ENCODE measurements at regions not wholly inside any gene's neighbourhood (a gene's known extent, or its start where the extent isn't known, plus 50 kb on each side); places are given as distances from the start of the nearest gene placed in this dataset.
"Not testable (repeated sequence)": the region's sequence is repeated elsewhere in the genome, so short reads cannot be mapped to it uniquely, and the experiment has no call there.

DNA sequence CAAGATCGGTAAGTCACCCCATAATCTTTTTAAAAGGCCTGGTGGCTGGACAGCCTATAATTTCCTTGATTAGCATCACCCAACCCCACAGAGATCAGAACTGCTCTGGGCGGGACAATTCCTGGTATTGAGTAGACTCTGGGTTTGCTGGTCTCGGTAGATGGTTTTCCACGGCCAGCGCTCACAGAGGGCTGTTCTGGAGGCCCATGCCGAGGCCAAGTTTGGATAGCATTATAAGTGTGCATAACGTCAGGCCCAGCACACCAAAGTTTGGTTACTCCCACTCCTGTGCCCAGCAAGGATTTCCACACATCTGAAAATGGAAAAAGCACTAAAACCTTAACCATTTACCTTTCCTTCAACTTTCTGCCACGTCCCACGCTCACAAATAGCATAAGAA, 104.7 kb upstream of the RREB1 start:
- ATAC-seq (no peak), DNase-seq (ENCODE audit: low spot score in 2 of 2) (no peak)

DNA sequence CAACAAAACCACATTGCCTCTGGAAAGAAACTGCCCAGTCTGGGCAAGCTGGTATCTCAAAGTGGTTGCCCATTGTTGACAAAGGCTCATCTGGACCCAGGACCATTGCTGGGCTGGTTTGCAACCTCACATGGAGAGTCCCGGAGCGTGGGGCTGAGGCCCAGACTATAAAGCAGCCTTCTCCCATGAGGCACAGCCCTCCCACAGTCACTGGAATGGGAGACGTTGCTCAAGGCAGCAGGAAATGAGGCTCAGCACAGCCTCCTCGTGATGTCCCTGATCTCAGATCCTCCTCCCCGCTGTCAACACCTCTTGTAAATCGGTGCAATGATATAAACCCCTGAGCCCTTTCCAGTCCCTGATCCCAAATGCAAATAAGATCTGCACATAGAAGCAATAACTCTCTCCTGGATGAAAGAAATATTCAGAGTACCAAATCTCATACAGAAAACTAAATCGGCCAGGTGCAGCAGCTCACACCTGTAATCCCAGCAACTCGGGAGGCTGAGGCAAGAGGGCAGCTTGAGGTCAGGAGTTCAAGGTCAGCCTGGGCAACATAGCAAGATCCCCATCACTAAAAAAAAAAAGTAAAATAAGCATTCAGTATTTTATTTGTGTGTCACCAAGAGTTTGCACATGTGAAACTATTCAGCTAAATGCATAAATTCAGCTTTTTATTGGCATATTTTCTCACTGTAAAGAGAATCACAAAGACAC, 103.0 kb upstream of the RREB1 start:
- ATAC-seq, result no peak
- Mint-ChIP-seq H3K27ac (no peak overlapping the region), H3K4me3 (no peak overlapping the region), H3K36me3 (no peaks in the 10 kb centered on the region), H3K4me1 (no peaks in the 10 kb centered on the region), H3K9me3 (no peaks in the 10 kb centered on the region)
- DNase-seq (ENCODE audit: low spot score in 2 of 2), result no peak

More for the DNA sequence above, 104.7 kb upstream of the RREB1 start:
- Mint-ChIP-seq H3K4me1 (no peaks in the 10 kb centered on the region), H3K4me3 (no peak overlapping the region), H3K36me3 (no peaks in the 10 kb centered on the region), H3K27ac (no peak overlapping the region), H3K9me3 (no peaks in the 10 kb centered on the region)

GRCh38 chr6:7006515-7007191, 101.1 kb upstream of the RREB1 start:
- no peaks in the 10 kb centered on the region for H3K4me1 Mint-ChIP-seq
- H3K27ac Mint-ChIP-seq, result no peak overlapping the region
- ATAC-seq (peak; percentile 52), DNase-seq (ENCODE audit: low spot score in 2 of 2) (no peak)
- no peaks in the 10 kb centered on the region for H3K9me3 Mint-ChIP-seq
- no peak overlapping the region for H3K4me3 Mint-ChIP-seq
- no peaks in the 10 kb centered on the region for H3K36me3 Mint-ChIP-seq

DNA sequence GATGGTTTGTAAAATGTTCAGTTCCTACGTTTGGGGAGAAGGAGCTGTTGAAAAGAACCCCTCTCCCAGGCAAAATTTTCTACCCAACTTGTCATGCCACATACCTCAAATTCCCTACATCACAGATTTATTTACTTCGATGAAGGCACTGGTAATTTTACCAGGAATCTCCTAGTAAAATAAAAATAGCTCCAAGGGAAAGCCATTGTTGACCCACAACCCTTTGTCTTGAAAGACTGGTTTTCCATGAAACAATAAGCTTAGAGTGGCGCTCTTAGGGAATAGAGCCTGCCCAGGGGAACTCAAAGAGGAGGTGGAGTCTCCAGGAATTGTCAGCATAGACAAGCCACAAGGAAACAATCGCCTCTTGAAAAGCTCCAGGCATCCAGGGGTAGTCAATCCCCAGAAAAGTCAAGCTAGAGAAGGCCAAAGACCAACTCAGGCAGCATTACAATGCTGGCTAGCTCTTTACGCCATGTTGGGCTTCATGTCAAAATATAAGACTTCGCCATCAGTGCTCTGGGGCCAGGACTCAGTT, 99.2 kb upstream of the RREB1 start:
- no peak for DNase-seq (ENCODE audit: low spot score in 2 of 2)
- Mint-ChIP-seq H3K4me1 (no peaks in the 10 kb centered on the region), H3K27ac (no peak overlapping the region), H3K4me3 (no peak overlapping the region), H3K36me3 (no peaks in the 10 kb centered on the region), H3K9me3 (no peaks in the 10 kb centered on the region)
- no peak for ATAC-seq

DNA sequence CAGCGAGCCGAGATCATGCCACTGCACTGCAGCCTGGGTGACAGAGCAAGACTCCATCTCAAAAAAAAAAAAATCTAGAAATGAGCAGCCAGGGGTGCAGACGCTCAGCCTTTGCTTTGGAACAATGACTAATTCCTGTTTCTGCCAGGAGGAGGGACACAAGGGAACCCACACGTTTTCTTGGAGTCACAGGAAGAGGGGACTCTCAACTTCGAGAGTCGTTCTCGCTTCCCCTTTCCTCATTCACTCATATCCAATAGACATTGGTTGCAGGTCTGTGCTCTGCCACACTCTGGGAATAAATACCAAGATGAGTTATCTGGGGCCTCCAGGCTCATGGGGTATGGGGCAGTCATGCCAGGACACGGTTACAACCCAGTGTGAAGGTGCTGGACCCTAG, 91.5 kb upstream of the RREB1 start:
- no peak overlapping the region for H3K27ac Mint-ChIP-seq
- DNase-seq (ENCODE audit: low spot score in 2 of 2) (no peak), ATAC-seq (no peak)
- no peaks in the 10 kb centered on the region for H3K36me3 Mint-ChIP-seq
- no peak overlapping the region for H3K4me3 Mint-ChIP-seq
- H3K9me3 Mint-ChIP-seq, result no peaks in the 10 kb centered on the region
- H3K4me1 Mint-ChIP-seq, result no peaks in the 10 kb centered on the region

GRCh38 chr6:7021301-7021700, 86.5 kb upstream of the RREB1 start:
- Mint-ChIP-seq H3K4me3 (no peak overlapping the region), H3K4me1 (no peaks in the 10 kb centered on the region), H3K36me3 (no peaks in the 10 kb centered on the region), H3K9me3 (no peaks in the 10 kb centered on the region), H3K27ac (no peak overlapping the region)
- ATAC-seq, result no peak
- DNase-seq (ENCODE audit: low spot score in 2 of 2), result no peak

GRCh38 chr6:7025861-7026260, 81.9 kb upstream of the RREB1 start:
- Mint-ChIP-seq H3K36me3 (no peaks in the 10 kb centered on the region), H3K4me3 (no peak overlapping the region), H3K27ac (no peak overlapping the region), H3K9me3 (no peaks in the 10 kb centered on the region), H3K4me1 (no peaks in the 10 kb centered on the region)
- ATAC-seq (no peak), DNase-seq (ENCODE audit: low spot score in 2 of 2) (no peak)

- H3K9me3 Mint-ChIP-seq; H3K4me3 Mint-ChIP-seq; ATAC-seq; H3K27ac Mint-ChIP-seq; H3K4me1 Mint-ChIP-seq; H3K36me3 Mint-ChIP-seq; DNase-seq (ENCODE audit: low spot score in 2 of 2): not testable (repeated sequence)
Measured at GRCh38 chr6:7028963-7029362, 78.8 kb upstream of the RREB1 start.

DNA sequence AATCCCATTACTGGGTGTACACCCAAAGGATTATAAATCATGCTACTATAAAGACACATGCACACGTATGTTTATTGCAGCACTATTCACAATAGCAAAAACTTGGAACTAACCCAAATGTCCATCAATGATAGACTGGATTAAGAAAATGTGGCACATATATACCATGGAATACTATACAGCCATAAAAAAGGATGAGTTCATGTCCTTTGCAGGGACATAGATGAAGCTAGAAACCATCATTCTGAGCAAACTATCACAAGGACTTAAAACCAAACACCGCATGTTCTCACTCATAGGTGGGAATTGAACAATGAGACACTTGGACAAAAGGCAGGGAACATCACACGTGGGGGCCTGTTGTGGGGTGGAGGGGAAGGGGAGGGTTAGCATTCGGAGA, 76.8 kb upstream of the RREB1 start:
- DNase-seq (ENCODE audit: low spot score in 2 of 2); H3K27ac Mint-ChIP-seq; H3K36me3 Mint-ChIP-seq; H3K9me3 Mint-ChIP-seq; H3K4me3 Mint-ChIP-seq; H3K4me1 Mint-ChIP-seq; ATAC-seq: not testable (repeated sequence)

- no peak overlapping the region for H3K27ac Mint-ChIP-seq
- DNase-seq (ENCODE audit: low spot score in 2 of 2), result no peak
Measured at GRCh38 chr6:7033202-7033601, 74.6 kb upstream of the RREB1 start.

DNA sequence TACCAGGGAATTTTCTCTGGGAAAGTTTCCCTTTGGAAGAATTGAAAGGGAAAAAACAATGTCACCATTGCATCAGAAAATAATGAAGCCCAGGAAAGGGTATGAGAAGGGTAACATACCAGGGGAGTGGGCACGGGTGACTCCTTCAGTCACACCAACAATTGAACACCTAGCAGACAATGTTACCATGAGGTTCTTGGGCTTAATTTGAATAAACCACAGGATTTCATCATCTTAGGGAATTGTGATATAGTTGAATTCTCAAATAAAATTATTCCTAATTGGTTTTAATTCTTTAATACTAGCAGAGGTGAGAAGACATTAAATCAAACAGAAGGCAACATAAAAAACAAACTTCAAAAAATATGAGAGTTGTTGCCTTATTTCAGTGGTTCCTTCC, 73.7 kb upstream of the RREB1 start:
- Mint-ChIP-seq H3K36me3 (no peaks in the 10 kb centered on the region), H3K4me3 (no peak overlapping the region), H3K27ac (no peak overlapping the region), H3K4me1 (no peaks in the 10 kb centered on the region), H3K9me3 (no peaks in the 10 kb centered on the region)
- DNase-seq (ENCODE audit: low spot score in 2 of 2) (no peak), ATAC-seq (no peak)

More at GRCh38 chr6:7033202-7033601, 74.6 kb upstream of the RREB1 start:
- Mint-ChIP-seq H3K9me3 (no peaks in the 10 kb centered on the region), H3K4me3 (no peak overlapping the region), H3K4me1 (no peaks in the 10 kb centered on the region), H3K36me3 (no peaks in the 10 kb centered on the region)
- no peak for ATAC-seq

DNA sequence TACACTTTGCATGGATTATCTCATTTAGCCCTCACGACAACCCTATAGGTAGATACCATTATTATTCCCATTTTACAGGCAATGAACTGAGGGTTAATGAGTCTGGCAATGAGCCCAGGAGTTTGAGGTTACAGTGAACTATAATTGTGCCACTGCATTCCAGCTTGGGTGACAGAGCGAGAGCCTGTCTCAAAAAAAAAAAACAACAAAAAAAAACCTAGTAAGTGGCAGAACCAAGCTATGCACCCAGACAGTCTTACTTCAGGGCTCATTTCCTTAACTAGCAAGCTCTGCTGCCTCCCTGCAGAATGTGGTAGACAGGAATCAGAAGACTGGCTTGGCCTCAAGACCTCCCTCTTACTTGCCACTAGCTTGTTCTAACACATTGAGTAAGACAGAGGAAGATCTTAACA, 71.9 kb upstream of the RREB1 start:
- Mint-ChIP-seq H3K9me3 (no peaks in the 10 kb centered on the region), H3K4me1 (no peaks in the 10 kb centered on the region), H3K27ac (no peak overlapping the region), H3K36me3 (no peaks in the 10 kb centered on the region), H3K4me3 (no peak overlapping the region)
- ATAC-seq, result no peak
- DNase-seq (ENCODE audit: low spot score in 2 of 2), result no peak

GRCh38 chr6:7041511-7042026, 66.2 kb upstream of the RREB1 start:
- ATAC-seq, result no peak
- Mint-ChIP-seq H3K27ac (peak overlapping the region; percentile 48), H3K36me3 (no peaks in the 10 kb centered on the region), H3K4me1 (peaks cover 9% of the 10 kb centered on the region), H3K4me3 (no peak overlapping the region), H3K9me3 (no peaks in the 10 kb centered on the region)
- DNase-seq (ENCODE audit: low spot score in 2 of 2), result no peak

DNA sequence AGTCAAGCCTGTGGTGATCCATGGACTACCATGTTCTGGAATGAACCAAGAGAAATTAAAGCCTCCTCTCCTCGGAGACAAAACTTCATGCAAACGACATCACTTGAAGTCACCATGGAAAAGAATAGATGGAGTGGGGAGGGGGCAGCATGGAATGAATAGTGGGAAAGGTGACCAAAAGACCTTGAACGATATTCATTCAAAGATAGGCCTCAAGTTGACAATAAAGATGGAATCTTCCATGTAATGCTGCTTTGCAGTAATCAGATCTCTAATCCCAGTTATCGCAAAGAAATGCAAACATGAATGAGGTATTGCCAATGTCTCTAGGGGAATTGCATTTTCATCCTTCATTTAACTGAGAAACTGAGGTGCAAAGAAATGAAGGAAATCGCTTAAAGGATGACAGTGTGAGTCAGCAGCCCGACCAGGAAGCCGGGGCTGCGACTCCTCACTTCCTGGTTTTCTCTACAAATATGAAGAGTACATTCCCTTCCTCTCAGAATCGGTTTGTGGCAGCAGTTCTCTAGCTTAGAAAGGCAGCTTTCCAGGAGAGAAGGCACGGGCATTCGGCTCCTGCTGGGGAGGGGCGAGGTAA, 65.6 kb upstream of the RREB1 start:
- Mint-ChIP-seq H3K36me3 (no peaks in the 10 kb centered on the region), H3K27ac (no peak overlapping the region), H3K4me1 (peaks cover 9% of the 10 kb centered on the region), H3K9me3 (no peaks in the 10 kb centered on the region), H3K4me3 (no peak overlapping the region)
- ATAC-seq, result no peak
- no peak for DNase-seq (ENCODE audit: low spot score in 2 of 2)

DNA sequence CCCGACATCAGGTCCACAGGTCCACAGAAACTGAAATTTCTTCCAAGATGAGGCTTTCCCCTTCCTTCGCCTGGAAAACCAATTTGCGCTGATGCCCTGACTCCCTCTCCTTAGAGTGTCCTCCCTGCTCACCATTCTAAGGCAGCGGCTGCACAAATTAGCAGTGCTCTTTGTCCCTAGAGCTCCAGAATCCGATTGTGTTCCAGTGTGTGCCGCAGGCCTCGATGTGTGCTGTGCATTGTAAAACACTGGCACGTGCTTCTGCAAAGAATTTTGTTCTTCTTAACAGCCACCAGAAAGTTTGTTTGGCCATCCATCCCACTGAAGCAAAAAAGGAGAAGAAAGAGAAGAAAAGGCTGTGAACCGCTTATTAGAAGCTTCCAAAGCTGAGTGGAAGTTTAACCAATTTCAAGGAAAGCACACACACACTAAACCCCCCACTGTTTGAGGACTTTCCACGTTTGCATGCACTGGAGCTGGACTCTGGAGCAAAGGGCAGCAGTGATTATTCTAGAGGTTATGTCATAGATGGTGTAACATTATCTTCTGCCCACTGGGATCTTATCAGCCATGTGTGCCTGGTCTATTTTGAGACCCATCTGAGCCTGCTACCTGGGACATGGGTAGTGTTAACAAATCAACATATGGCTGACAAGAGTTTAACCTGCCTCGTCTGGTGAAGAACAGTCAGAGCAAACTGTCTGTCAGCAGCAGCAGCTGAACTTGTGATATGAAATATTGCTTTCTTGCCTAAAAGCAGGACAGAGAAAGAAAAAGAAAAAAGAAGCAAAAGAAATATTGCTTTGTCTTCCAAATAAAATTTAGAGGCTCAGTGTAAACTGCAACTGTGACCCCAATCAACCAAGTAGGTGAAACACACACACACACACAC, 64.9 kb upstream of the RREB1 start:
- H3K4me1 Mint-ChIP-seq, result peaks cover 9% of the 10 kb centered on the region
- no peaks in the 10 kb centered on the region for H3K36me3 Mint-ChIP-seq
- no peak for DNase-seq (ENCODE audit: low spot score in 2 of 2)
- ATAC-seq, result no peak
- no peak overlapping the region for H3K4me3 Mint-ChIP-seq
- H3K9me3 Mint-ChIP-seq, result no peaks in the 10 kb centered on the region
- H3K27ac Mint-ChIP-seq, result no peak overlapping the region

Measured in stimulated activated effector memory CD8-positive, alpha-beta T cell treated with anti-CD3 and anti-CD28 coated beads, Interleukin-12 subunit alpha, Interleukin-12 subunit beta, amount 100 ng/mL, for 72 hours (primary cell).